Thyroid gland (tissue), 4 donors: ENCODE measurements at regions not wholly inside any gene's neighbourhood (a gene's known extent, or its start where the extent isn't known, plus 50 kb on each side); places are given as distances from the start of the nearest gene placed in this dataset.

Experiments
- DNase-seq, 2 donors: peaks; one replicate each; pipeline ENCODE4 v3.0.0-alpha.2; 2019
- H3K27ac ChIP-seq, 3 donors: fragments of 200-600 bp; sonication (generic); 1 replicate in 2 of 3; 2 replicates in 1 of 3; pipeline ENCODE4 v1.5.1; 2016 to 2019; ENCODE audit warnings: mild to moderate bottlenecking in 1 of 3, moderate library complexity in 1 of 3
- H3K27me3 ChIP-seq: fragments of 200-600 bp; sonication (generic); one replicate; pipeline ENCODE4 v1.5.1; 2019
- H3K36me3 ChIP-seq, 2 donors: fragments of 200-600 bp; sonication (generic); one replicate each; pipeline ENCODE4 v1.5.1; 2016 to 2019
- H3K4me1 ChIP-seq, 2 donors: fragments of 200-600 bp; sonication (generic); one replicate each; pipeline ENCODE4 v1.5.1; 2017 to 2019
- H3K4me3 ChIP-seq, 3 donors: fragments of 200-600 bp; sonication (generic); replicated peaks in 1 of 3; 1 replicate in 2 of 3; 2 replicates in 1 of 3; pipeline ENCODE4 v1.5.1; 2016; ENCODE audit warnings: mild to moderate bottlenecking in 1 of 3
- H3K9me3 ChIP-seq: fragments of 200-600 bp; sonication (generic); one replicate; pipeline ENCODE4 v1.5.1; 2017
- POLR2A ChIP-seq, 2 donors: fragments of 450-650 bp; IDR thresholded peaks; one replicate each; pipeline ENCODE4 v1.6.1; 2017; ENCODE audit warnings: antibody characterized with exemption in 2 of 2, mild to moderate bottlenecking in 2 of 2, moderate library complexity in 1 of 2
- WGBS, 2 donors: methylation state at CpG; one replicate each; pipeline ENCODE4 v1.1.5; 2017; 5-methylcytosine and 5-hydroxymethylcytosine counted together
- intact Hi-C: fragments of 100-400 bp; cut with DNase I; formaldehyde crosslinking; loops from one replicate; pipeline ENCODE4 v1.15.1; 2023
- TF ChIP-seq, protein P1 (sequence below), 6 experiments: fragments of 200-600 bp in 3 of 6; fragments of 450-650 bp in 3 of 6; sonication (generic) in 3 of 6; IDR thresholded peaks; one replicate each; pipeline ENCODE4 v1.5.1; 2016 to 2019; ENCODE audit warnings: antibody characterized with exemption in 6 of 6, mild to moderate bottlenecking in 2 of 6, inconsistent platforms in 1 of 6, moderate library complexity in 1 of 6

DNA sequence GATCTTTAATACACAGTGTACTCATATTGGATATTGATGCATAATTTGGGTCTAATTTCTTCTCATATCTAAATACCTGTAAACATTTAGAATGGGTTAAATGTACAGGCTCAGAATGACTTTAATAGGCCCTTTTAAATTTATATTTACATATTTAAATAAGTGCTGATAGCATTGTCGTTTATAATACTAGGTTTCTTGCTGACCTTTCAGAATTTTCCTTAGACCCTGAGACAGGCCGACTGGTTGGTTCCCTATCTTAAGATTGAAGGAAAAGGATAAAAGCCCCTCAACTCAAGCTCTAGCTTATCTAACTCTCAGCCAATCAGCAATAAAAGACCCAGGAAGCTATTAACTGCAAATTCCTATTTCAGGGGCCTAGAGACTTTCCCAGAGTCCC, 67.8 kb upstream of the HNMT start:
- no peak for DNase-seq
- Histone ChIP-seq H3K27me3 (no peaks in the 10 kb centered on the region), H3K9me3 (no peaks in the 10 kb centered on the region), H3K27ac (no peak overlapping the region), H3K4me3 (no peak overlapping the region), H3K4me1 (no peaks in the 10 kb centered on the region), H3K36me3 (no peaks in the 10 kb centered on the region)
- TF ChIP-seq, protein P1, sequence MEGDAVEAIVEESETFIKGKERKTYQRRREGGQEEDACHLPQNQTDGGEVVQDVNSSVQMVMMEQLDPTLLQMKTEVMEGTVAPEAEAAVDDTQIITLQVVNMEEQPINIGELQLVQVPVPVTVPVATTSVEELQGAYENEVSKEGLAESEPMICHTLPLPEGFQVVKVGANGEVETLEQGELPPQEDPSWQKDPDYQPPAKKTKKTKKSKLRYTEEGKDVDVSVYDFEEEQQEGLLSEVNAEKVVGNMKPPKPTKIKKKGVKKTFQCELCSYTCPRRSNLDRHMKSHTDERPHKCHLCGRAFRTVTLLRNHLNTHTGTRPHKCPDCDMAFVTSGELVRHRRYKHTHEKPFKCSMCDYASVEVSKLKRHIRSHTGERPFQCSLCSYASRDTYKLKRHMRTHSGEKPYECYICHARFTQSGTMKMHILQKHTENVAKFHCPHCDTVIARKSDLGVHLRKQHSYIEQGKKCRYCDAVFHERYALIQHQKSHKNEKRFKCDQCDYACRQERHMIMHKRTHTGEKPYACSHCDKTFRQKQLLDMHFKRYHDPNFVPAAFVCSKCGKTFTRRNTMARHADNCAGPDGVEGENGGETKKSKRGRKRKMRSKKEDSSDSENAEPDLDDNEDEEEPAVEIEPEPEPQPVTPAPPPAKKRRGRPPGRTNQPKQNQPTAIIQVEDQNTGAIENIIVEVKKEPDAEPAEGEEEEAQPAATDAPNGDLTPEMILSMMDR (IDR thresholded peaks at IDR 0.05) = no peak
- TF ChIP-seq POLR2A (IDR thresholded peaks at IDR 0.05) = no peak
- intact Hi-C loops = no loop called here
- WGBS, 2 donors = 84 to 85% methylated on average over 2 of the region's 2 CpGs

- H3K36me3 ChIP-seq = no peaks in the 10 kb centered on the region
- H3K4me1 ChIP-seq = no peaks in the 10 kb centered on the region
- H3K27ac ChIP-seq = no peak overlapping the region
- intact Hi-C loops = no loop called here
- DNase-seq = no peak
- no peaks in the 10 kb centered on the region for H3K9me3 ChIP-seq
- no peaks in the 10 kb centered on the region for H3K27me3 ChIP-seq
- WGBS, 2 donors = 83 to 85% methylated on average over 1 of the region's 1 CpG
- H3K4me3 ChIP-seq = no peak overlapping the region
- TF ChIP-seq, protein P1 (IDR thresholded peaks at IDR 0.05) = no peak
- TF ChIP-seq POLR2A (IDR thresholded peaks at IDR 0.05) = no peak
Observed at GRCh38 chr2:137897082-137897481, 67.2 kb upstream of the HNMT start.

- TF ChIP-seq, protein P1 (IDR thresholded peaks at IDR 0.05) = no peak
- no peak for TF ChIP-seq POLR2A (IDR thresholded peaks at IDR 0.05)
- Histone ChIP-seq H3K27me3 (no peaks in the 10 kb centered on the region), H3K36me3 (no peaks in the 10 kb centered on the region), H3K27ac (no peak overlapping the region), H3K9me3 (no peaks in the 10 kb centered on the region), H3K4me3 (no peak overlapping the region), H3K4me1 (no peaks in the 10 kb centered on the region)
- intact Hi-C loops = no loop called here
- no peak for DNase-seq
- WGBS, 2 donors = 73 to 86% methylated on average over 4 of the region's 4 CpGs
Observed at GRCh38 chr2:137900421-137901141, 63.7 kb upstream of the HNMT start.

- Histone ChIP-seq H3K9me3 (no peaks in the 10 kb centered on the region), H3K27me3 (no peaks in the 10 kb centered on the region), H3K4me3 (no peak overlapping the region), H3K36me3 (no peaks in the 10 kb centered on the region), H3K4me1 (no peaks in the 10 kb centered on the region), H3K27ac (no peak overlapping the region)
- 36 to 44% methylated on average over 4 of the region's 4 CpGs for WGBS, 2 donors
- TF ChIP-seq, protein P1 (IDR thresholded peaks at IDR 0.05) = peak in 4 of 6 experiments; percentile 33 to 67 (median 60)
- no peak for TF ChIP-seq POLR2A (IDR thresholded peaks at IDR 0.05)
- intact Hi-C loops = loop anchor here (5.0 to 10.0 kb wide), 2 partner anchors 874 to 917 kb away; partner anchors contain the start of gene NXPH2
- no peak for DNase-seq
Observed at GRCh38 chr2:137910641-137911040, 53.6 kb upstream of the HNMT start.

GRCh38 chr2:137912371-137912770, 51.9 kb upstream of the HNMT start:
- 83 to 89% methylated on average over 2 of the region's 2 CpGs for WGBS, 2 donors
- intact Hi-C loops = loop anchor here (5.0 to 10.0 kb wide), 2 partner anchors 872 to 915 kb away; partner anchors contain the start of gene NXPH2
- Histone ChIP-seq H3K27me3 (no peaks in the 10 kb centered on the region), H3K9me3 (no peaks in the 10 kb centered on the region), H3K4me3 (no peak overlapping the region), H3K27ac (no peak overlapping the region), H3K4me1 (no peaks in the 10 kb centered on the region), H3K36me3 (no peaks in the 10 kb centered on the region)
- TF ChIP-seq, protein P1 (IDR thresholded peaks at IDR 0.05) = no peak
- no peak for TF ChIP-seq POLR2A (IDR thresholded peaks at IDR 0.05)
- DNase-seq = no peak
